A673 (cell line): ENCODE measurements at regions not wholly inside any gene's neighbourhood (a gene's known extent, or its start where the extent isn't known, plus 50 kb on each side); places are given as distances from the start of the nearest gene placed in this dataset.

Experiments
- BruUV-seq: library from RNA; stranded (reverse); fragments of 400-500 nt; replicated peaks from 2 replicates; lab custom pipeline; 2021; lab: Mats Ljungman, UMichigan
- CTCF ChIA-PET: fragments of 300-600 bp; sonication (Branson Sonifier 250); formaldehyde crosslinking; loops from one replicate; lab custom pipeline; 2022; ENCODE audit warnings: antibody characterized with exemption; lab: Charles Lee
- POLR2A ChIA-PET: fragments of 300-600 bp; sonication (Branson Sonifier 250); formaldehyde crosslinking; loops from one replicate; lab custom pipeline; 2022; ENCODE audit warnings: antibody characterized with exemption; ENCODE audit not compliant: low non-redundant PET; lab: Charles Lee
- DNase-seq: peaks from one replicate; pipeline ENCODE4 v3.0.0-alpha.2; 2015; ENCODE audit warnings: low spot score
- H3K27ac ChIP-seq: fragments of 200-600 bp; sonication (generic); 2 replicates; pipeline ENCODE4 v1.5.1; 2016; ENCODE audit warnings: mixed run types, low read depth, mild to moderate bottlenecking, mixed read lengths, antibody characterized with exemption, low read length; ENCODE audit not compliant: poor library complexity, severe bottlenecking
- H3K27me3 ChIP-seq: fragments of 200-600 bp; sonication (generic); replicated peaks from 2 replicates; pipeline ENCODE4 v1.6.1; 2017; ENCODE audit warnings: mixed run types, low read depth, mild to moderate bottlenecking, mixed read lengths, antibody characterized with exemption, low read length; ENCODE audit not compliant: insufficient read depth, poor library complexity
- H3K36me3 ChIP-seq: fragments of 200-600 bp; sonication (generic); 2 replicates; pipeline ENCODE4 v1.6.1; 2016; ENCODE audit warnings: mixed run types, mild to moderate bottlenecking, mixed read lengths, antibody characterized with exemption, low read length; ENCODE audit not compliant: insufficient read depth, poor library complexity, severe bottlenecking
- H3K4me1 ChIP-seq: fragments of 200-600 bp; sonication (generic); 2 replicates; pipeline ENCODE4 v1.6.1; 2017; ENCODE audit warnings: mixed run types, mild to moderate bottlenecking, mixed read lengths, antibody characterized with exemption, low read length; ENCODE audit not compliant: insufficient read depth, poor library complexity, severe bottlenecking
- H3K4me3 ChIP-seq: fragments of 200-600 bp; sonication (generic); 2 replicates; pipeline ENCODE4 v1.5.1; 2016; ENCODE audit warnings: low read depth, mixed run types, mild to moderate bottlenecking, mixed read lengths, low read length; ENCODE audit not compliant: poor library complexity, severe bottlenecking
- H3K9me3 ChIP-seq: fragments of 200-600 bp; sonication (generic); 2 replicates; pipeline ENCODE4 v1.6.1; 2016; ENCODE audit warnings: mixed run types, low read depth, mild to moderate bottlenecking, mixed read lengths, antibody characterized with exemption, low read length; ENCODE audit not compliant: poor library complexity, severe bottlenecking
- CTCF ChIP-seq: fragments of 300-800, 200-600 bp; sonication (generic); conservative IDR thresholded peaks from 2 replicates; pipeline ENCODE4 v1.5.1; 2017; ENCODE audit warnings: low read depth, mild to moderate bottlenecking, antibody characterized with exemption, low read length, moderate library complexity, mixed read lengths
- EZH2 ChIP-seq: fragments of 200-600 bp; sonication (generic); IDR thresholded peaks from 2 replicates; pipeline ENCODE4 v1.6.1; 2017; ENCODE audit warnings: borderline replicate concordance, low read depth, mild to moderate bottlenecking, mixed read lengths, antibody characterized with exemption, low read length; ENCODE audit not compliant: poor library complexity, severe bottlenecking
- intact Hi-C: fragments of 100-400 bp; cut with micrococcal nuclease; formaldehyde crosslinking; loops from one replicate; pipeline ENCODE4 v1.10.0; 2022; ENCODE audit not compliant: unreplicated experiment

GRCh38 chr12:75767957-75768356 lies 256.5 kb upstream of the KRR1 start:
- no peak for DNase-seq
- ChIA-PET CTCF (no interaction called here), POLR2A (no interaction called here)
- no peak overlapping the region for H3K27ac ChIP-seq
- no peaks in the 10 kb centered on the region for H3K27me3 ChIP-seq
- no peaks in the 10 kb centered on the region for H3K36me3 ChIP-seq
- H3K9me3 ChIP-seq, result no peaks in the 10 kb centered on the region
- H3K4me3 ChIP-seq, result no peak overlapping the region
- TF ChIP-seq CTCF, result no peak
- no peak for TF ChIP-seq EZH2
- no TSS peak for BruUV-seq
- no peaks in the 10 kb centered on the region for H3K4me1 ChIP-seq
- intact Hi-C loops, result no loop called here

GRCh38 chr12:75766263-75767160 lies 255.1 kb upstream of the KRR1 start:
- Histone ChIP-seq H3K4me1 (no peaks in the 10 kb centered on the region), H3K27me3 (no peaks in the 10 kb centered on the region), H3K36me3 (no peaks in the 10 kb centered on the region), H3K4me3 (no peak overlapping the region), H3K9me3 (no peaks in the 10 kb centered on the region), H3K27ac (no peak overlapping the region)
- no TSS peak for BruUV-seq
- TF ChIP-seq CTCF (no peak), EZH2 (no peak)
- ChIA-PET CTCF (no interaction called here), POLR2A (no interaction called here)
- intact Hi-C loops, result no loop called here
- no peak for DNase-seq

- no peaks in the 10 kb centered on the region for H3K4me1 ChIP-seq
- no peak overlapping the region for H3K27ac ChIP-seq
- DNase-seq, result no peak
- no peak overlapping the region for H3K4me3 ChIP-seq
- TF ChIP-seq EZH2, result no peak
- TF ChIP-seq CTCF, result no peak
- no peaks in the 10 kb centered on the region for H3K9me3 ChIP-seq
- ChIA-PET CTCF (no interaction called here), POLR2A (interaction anchor here (0.6 kb wide), 1 partner anchor 307 kb away, joined by 3 read pairs; no protein-coding TSS in a partner anchor)
- no TSS peak for BruUV-seq
- H3K27me3 ChIP-seq, result no peaks in the 10 kb centered on the region
- H3K36me3 ChIP-seq, result no peaks in the 10 kb centered on the region
- intact Hi-C loops, result no loop called here
Measured at GRCh38 chr12:75765170-75766059, 254.0 kb upstream of the KRR1 start.
